Parathyroid adenoma (tissue), 2 donors: ENCODE measurements at regions not wholly inside any gene's neighbourhood (a gene's known extent, or its start where the extent isn't known, plus 50 kb on each side); places are given as distances from the start of the nearest gene placed in this dataset.

Experiments
- H2AFZ ChIP-seq: fragments of 300-600 bp; sonication (generic); one replicate; pipeline ENCODE4 v1.7.0; 2017; ENCODE audit warnings: antibody characterized with exemption, mild to moderate bottlenecking
- H3K27ac ChIP-seq: fragments of 300-600 bp; sonication (generic); one replicate; pipeline ENCODE4 v1.7.0; 2017
- H3K27me3 ChIP-seq: fragments of 300-600 bp; sonication (generic); one replicate; pipeline ENCODE4 v1.7.0; 2017; ENCODE audit warnings: low read length; ENCODE audit not compliant: control insufficient read depth, insufficient read depth
- H3K36me3 ChIP-seq: fragments of 300-600 bp; sonication (generic); one replicate; pipeline ENCODE4 v1.7.0; 2017; ENCODE audit warnings: low read length; ENCODE audit not compliant: control insufficient read depth, insufficient read depth
- H3K4me1 ChIP-seq: fragments of 300-600 bp; sonication (generic); one replicate; pipeline ENCODE4 v1.7.0; 2017; ENCODE audit warnings: control low read depth
- H3K4me2 ChIP-seq: fragments of 300-600 bp; sonication (generic); one replicate; pipeline ENCODE4 v1.7.0; 2017; ENCODE audit warnings: low read length
- H3K4me3 ChIP-seq: fragments of 300-600 bp; sonication (generic); one replicate; pipeline ENCODE4 v1.7.0; 2017; ENCODE audit warnings: low read depth, low read length
- H3K79me2 ChIP-seq: fragments of 300-600 bp; sonication (generic); one replicate; pipeline ENCODE4 v1.7.0; 2017; ENCODE audit warnings: control low read depth
- H3K9ac ChIP-seq: fragments of 300-600 bp; sonication (generic); one replicate; pipeline ENCODE4 v1.7.0; 2017; ENCODE audit warnings: mild to moderate bottlenecking
- H3K9me3 ChIP-seq: fragments of 300-600 bp; sonication (generic); one replicate; pipeline ENCODE4 v1.7.0; 2017; ENCODE audit warnings: low read length; ENCODE audit not compliant: control insufficient read depth
- CTCF ChIP-seq: fragments of 300-600 bp; sonication (generic); IDR thresholded peaks from one replicate; pipeline ENCODE4 v1.7.0; 2017; ENCODE audit warnings: antibody characterized with exemption, mild to moderate bottlenecking
- donor health status: primary hyperparathyroidism.

- Histone ChIP-seq H3K79me2 (no peaks in the 10 kb centered on the region), H2AFZ (no peak overlapping the region), H3K4me1 (no peaks in the 10 kb centered on the region), H3K4me3 (no peak overlapping the region), H3K27me3 (no peaks in the 10 kb centered on the region), H3K4me2 (no peak overlapping the region), H3K9ac (no peak overlapping the region), H3K36me3 (no peaks in the 10 kb centered on the region), H3K9me3 (no peaks in the 10 kb centered on the region), H3K27ac (no peak overlapping the region)
- no peak for TF ChIP-seq CTCF
These were observed 672.8 kb upstream of the POT1 start for GRCh38 chr7:125602441-125602840.

GRCh38 chr7:125599387-125599786 lies 669.8 kb upstream of the POT1 start:
- TF ChIP-seq CTCF, result no peak
- H3K79me2 ChIP-seq, result no peaks in the 10 kb centered on the region
- no peaks in the 10 kb centered on the region for H3K36me3 ChIP-seq
- no peak overlapping the region for H2AFZ ChIP-seq
- H3K27ac ChIP-seq, result no peak overlapping the region
- H3K4me2 ChIP-seq, result no peak overlapping the region
- H3K9me3 ChIP-seq, result no peaks in the 10 kb centered on the region
- H3K9ac ChIP-seq, result no peak overlapping the region
- no peak overlapping the region for H3K4me3 ChIP-seq
- no peaks in the 10 kb centered on the region for H3K27me3 ChIP-seq
- H3K4me1 ChIP-seq, result no peaks in the 10 kb centered on the region

- no peaks in the 10 kb centered on the region for H3K27me3 ChIP-seq
- H3K4me3 ChIP-seq, result no peak overlapping the region
- no peaks in the 10 kb centered on the region for H3K36me3 ChIP-seq
- H3K4me2 ChIP-seq, result no peak overlapping the region
- H3K9ac ChIP-seq, result no peak overlapping the region
- no peak overlapping the region for H3K27ac ChIP-seq
- no peak overlapping the region for H2AFZ ChIP-seq
- H3K9me3 ChIP-seq, result no peaks in the 10 kb centered on the region
- H3K79me2 ChIP-seq, result no peaks in the 10 kb centered on the region
- H3K4me1 ChIP-seq, result no peaks in the 10 kb centered on the region
- no peak for TF ChIP-seq CTCF
These were observed 662.7 kb upstream of the POT1 start for GRCh38 chr7:125592331-125592730.

- H3K9ac ChIP-seq, result no peak overlapping the region
- no peak overlapping the region for H3K27ac ChIP-seq
- no peak for TF ChIP-seq CTCF
- H3K9me3 ChIP-seq, result no peaks in the 10 kb centered on the region
- H3K27me3 ChIP-seq, result no peaks in the 10 kb centered on the region
- no peak overlapping the region for H2AFZ ChIP-seq
- no peaks in the 10 kb centered on the region for H3K4me1 ChIP-seq
- no peaks in the 10 kb centered on the region for H3K79me2 ChIP-seq
- no peak overlapping the region for H3K4me2 ChIP-seq
- no peak overlapping the region for H3K4me3 ChIP-seq
- no peaks in the 10 kb centered on the region for H3K36me3 ChIP-seq
These were observed 643.5 kb upstream of the POT1 start for GRCh38 chr7:125573126-125573525.

GRCh38 chr7:125572414-125572813 lies 642.8 kb upstream of the POT1 start:
- no peak for TF ChIP-seq CTCF
- Histone ChIP-seq H3K27me3 (no peaks in the 10 kb centered on the region), H3K4me3 (no peak overlapping the region), H3K79me2 (no peaks in the 10 kb centered on the region), H3K27ac (no peak overlapping the region), H3K9ac (no peak overlapping the region), H2AFZ (no peak overlapping the region), H3K4me2 (no peak overlapping the region), H3K36me3 (no peaks in the 10 kb centered on the region), H3K9me3 (no peaks in the 10 kb centered on the region), H3K4me1 (no peaks in the 10 kb centered on the region)
